ENCODE measurements at regions not wholly inside any gene's neighbourhood (a gene's known extent, or its start where the extent isn't known, plus 50 kb on each side); places are given as distances from the start of the nearest gene placed in this dataset.
"Not testable (repeated sequence)": the region's sequence is repeated elsewhere in the genome, so short reads cannot be mapped to it uniquely, and the experiment has no call there.

DNA sequence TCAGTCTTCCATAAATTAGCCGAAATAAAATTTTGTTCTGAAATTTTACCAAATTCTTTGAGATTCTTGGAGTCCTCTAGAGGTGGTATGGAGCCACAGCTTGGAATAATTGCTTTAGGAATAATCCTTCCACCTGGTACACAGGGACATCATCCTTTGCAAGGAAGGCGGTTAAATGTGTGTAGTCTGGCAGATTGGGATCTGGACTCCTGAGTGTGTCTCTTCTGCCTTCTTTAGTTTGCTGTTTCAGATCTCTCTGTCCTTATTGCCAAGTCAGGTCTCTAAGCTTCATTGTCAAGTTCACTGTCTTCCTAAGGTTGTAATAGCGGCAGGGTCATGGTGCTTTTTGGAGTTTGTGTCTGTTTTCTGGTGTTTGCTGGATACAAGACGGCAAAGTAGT is 393.9 kb upstream of the RGS6 start:
- DNase-seq (ENCODE audit: low read depth), result no peak

DNA sequence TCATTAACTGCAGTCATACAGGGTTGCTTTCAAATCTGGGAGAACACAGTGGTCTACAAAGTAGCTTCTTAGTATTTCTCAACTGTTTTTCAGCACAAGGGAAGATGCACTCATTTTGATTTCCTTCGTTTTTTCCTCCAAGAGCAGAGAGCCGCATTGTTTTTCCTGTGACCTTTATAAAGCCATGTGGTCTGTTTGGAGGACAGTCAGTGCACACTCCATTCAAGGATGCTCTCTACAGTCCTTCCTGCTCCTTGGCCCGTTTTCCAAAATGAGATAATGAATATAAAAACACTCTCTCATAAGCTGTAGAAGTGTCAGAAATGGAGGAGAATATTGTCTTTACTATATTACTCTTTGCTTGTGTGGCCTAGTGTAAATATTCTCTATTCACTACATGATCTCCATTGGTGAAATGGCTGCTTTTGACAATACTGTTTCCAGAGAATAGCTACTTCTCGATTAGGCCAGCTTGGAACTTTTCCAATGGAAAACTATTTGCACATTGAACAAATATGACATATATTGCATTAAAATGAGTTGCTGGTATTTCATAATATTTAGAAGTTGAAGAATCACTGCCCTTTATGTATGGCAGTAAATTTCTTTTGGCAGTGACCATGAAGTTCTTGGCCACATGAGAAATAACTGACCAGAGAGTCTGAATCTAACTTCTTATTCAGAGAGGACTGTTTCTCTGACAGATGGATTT is 393.1 kb upstream of the RGS6 start:
- DNase-seq (ENCODE audit: low read depth), result no peak

DNA sequence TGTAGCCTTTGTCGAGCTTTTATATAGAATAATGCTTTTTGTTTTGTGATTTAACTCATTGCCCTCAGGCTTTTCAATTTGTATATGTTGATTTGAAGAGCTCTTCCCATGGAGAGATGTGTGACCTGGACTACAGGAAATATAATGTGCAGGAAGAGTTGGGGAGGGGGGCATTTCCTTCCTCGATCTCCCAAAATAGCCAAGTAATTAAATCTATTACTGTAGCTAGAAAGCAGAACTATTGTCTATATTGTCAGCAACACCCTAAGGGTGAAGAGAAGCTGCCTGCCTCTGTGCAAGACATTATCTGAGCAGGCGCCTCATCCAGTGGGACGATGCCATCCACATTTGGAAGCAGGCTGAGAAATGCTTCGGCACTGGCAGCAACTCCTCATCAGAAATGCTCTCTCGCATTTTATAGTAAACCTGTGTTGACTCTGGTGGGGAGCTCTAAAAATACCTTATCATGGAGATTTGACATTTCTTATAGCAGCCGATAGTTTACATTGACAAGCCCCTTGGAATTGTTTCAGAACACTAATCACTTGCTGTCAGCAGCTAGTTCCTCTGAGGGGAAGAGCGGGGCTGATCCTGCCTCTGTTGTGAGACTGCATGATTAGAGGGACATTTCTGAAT is 392.5 kb upstream of the RGS6 start:
- DNase-seq (ENCODE audit: low read depth), result no peak

DNA sequence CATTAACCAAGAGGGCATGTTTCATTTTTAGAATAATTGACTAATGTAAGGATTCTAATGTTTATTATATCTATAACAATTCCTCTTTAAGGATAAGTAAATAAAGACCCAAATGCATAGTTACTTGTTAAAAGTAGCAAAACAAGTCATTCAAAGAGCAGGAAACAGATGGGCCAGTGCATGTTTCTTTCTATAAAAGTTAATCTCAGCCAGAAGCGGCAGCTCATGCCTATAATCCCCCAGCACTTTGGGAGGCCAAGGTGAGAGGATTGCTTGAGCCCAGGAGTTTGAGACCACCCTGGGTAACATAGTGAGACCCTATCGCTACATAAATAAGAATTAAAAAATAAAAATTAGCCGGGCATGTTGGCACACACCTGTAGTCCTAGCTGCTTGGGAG is 391.0 kb upstream of the RGS6 start:
- no peak for DNase-seq (ENCODE audit: low read depth)

DNA sequence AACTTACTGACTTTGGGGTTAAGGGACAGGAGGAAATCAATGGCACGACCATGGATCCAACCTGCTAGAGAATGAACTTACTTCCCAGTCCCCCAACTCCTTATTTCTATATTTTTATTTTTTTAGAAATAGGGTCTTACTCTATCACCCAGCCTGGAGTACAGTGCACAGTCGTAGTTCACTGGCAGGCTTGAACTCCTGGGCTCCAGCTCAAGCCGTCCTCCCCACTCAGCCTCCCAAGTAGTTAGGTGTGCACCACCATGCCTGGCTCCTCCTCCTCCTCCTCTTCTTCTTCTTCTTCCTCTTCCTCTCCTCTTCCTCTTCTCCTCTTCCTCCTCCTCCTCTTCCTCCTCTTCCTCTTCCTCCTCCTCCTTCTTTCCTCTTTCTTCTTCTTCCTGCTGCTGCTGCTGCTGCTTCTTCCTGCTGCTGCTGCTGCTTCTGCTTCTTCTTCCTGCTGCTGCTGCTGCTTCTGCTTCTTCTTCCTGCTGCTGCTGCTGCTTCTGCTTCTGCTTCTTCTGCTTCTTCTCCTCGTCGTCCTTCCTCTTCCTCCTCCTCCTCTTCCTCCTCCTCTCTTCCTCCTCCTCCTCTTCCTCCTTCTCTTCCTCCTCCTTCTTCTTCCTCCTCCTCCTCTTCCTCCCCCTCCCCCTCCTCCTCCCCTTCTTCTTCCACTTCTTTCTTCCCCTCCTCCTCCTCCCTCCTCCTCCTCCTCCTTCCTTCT is 390.1 kb upstream of the RGS6 start:
- no peak for DNase-seq (ENCODE audit: low read depth)

DNA sequence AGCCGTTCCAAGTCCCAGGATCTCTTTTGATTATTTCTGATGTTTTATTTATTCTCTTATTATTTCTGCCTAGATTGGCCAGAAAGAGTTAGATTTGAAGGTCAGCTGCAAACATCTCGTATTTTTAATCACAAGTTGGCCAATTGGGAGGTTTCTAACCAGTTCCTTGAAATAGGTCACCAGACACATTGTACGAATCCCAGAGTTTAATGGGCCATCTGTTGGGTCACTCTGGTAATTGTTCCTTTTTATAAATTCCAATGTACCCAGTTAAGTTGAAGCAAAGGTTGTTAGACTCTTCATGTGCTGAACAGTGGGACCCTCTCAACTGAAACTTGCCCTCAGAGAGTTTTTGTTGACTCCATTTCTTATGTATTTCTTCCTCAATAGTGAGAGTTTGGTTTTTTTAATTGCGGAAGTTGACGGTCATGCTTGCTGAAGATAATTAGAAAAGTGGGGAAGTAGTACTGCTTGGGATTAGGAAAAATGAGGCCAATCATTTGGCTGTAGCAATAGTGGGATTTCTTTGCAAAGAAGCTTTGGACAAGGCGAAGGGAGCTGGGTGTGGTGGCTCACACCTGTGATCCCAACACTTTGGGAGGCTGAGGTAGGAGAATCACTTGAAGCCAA is 382.7 kb upstream of the RGS6 start:
- no peak for DNase-seq (ENCODE audit: low read depth)

DNA sequence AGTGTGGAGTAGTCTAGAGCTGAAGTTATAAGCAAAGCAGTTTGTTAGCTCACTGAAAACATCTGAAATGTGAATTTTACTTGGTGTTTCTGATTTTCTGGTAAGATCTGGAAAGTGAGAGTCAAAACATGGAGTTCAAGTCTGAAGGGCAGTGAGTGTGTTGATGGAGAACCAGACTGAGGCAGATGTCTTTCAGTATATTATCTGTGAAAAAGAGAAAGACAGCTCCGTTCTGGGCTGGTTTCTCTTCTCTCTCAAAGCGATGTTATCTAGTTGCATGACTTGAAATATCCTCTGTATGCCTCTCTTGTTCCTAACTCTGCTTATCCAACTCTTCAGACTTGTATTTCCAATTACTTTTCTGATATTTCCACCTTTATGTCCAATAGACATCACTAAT is 381.9 kb upstream of the RGS6 start:
- no peak for DNase-seq (ENCODE audit: low read depth)

DNA sequence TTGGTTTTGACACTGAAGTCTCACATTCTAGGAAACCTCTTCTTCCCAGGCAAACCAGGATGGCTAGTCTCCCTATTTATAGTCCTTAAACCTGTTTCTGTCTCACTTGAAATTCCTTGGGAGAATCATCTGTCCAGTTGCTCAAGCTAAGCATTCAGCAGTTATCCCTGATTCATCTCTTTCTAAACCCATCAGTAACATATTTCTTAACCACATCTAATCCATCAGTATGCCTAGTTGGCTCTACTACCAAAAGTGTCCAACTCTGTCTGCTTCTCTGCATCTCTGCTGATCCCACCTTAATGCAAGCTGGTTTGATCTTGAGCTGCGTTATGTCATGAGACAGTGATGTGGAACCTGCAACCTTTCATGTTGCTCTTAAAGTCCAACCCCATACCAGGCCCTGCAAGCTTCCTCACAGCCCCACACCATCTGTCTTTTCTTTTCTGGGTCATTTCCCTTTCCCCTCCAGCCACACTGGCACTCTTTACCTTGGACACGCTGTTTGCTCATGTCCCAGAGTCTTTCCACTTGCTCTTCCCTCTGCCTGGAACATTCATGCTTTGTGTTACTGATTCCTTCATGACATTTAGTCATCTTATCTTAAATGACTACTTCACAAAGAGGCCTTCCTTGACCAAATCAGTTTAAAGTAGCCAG is 380.8 kb upstream of the RGS6 start:
- peak; percentile 44 for DNase-seq (ENCODE audit: low read depth)

DNA sequence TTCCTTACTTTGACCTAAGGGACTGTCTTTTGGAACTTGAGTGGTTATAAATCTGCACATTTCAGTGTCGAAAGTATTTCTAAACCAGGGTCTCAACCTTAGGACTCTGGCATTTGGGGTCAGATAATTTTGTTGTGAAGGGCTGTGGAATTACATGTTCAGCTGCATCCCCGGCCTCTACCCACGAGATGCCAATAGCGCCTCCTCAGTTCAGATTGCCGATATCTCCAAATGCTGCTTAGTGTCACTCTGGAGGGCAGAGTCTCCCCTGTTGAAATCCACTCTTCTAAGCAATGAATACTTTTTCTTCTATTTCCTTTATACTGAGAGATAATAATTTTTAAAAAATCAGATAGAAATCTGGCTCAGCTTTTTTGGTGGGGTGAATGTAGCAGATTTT is 379.4 kb upstream of the RGS6 start:
- no peak for DNase-seq (ENCODE audit: low read depth)

DNA sequence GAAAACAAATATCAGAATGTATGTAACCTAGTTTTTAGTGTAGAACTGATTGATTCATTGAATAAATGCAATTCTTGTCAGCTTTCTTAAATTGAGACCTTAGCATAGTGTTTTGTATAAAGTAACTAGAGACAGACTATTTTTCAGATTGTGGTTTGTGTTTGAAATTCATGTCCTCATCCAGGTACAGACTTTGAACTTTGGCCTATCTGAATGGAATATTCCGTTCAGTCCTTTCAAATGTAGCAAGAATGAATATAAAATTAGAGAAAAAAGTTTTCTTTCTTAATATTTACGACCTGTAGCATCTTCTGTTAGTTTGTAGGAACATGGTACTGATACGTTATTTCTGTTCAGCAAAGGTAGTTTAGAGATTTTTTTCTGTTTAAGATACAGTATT is 378.4 kb upstream of the RGS6 start:
- no peak for DNase-seq (ENCODE audit: low read depth)

DNA sequence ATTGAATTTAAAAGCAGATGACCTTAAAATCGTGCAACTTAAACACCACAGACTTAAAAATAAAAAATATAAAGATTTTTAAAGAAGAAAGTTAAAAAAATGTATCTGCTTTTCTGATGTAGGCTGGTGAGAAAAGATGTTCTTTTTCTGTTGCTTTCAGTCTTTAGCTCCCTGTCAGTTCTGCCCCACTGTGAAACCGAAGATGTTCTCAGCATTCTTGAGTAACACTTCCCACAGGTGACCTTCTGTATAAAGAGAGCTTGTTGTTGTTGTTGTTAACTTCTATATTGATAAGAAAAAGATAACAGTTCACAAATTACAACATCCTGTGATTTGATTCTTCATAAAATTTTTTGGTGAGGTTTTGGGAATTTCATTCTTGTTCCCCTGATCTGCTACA is 377.9 kb upstream of the RGS6 start:
- no peak for DNase-seq (ENCODE audit: low read depth)

DNA sequence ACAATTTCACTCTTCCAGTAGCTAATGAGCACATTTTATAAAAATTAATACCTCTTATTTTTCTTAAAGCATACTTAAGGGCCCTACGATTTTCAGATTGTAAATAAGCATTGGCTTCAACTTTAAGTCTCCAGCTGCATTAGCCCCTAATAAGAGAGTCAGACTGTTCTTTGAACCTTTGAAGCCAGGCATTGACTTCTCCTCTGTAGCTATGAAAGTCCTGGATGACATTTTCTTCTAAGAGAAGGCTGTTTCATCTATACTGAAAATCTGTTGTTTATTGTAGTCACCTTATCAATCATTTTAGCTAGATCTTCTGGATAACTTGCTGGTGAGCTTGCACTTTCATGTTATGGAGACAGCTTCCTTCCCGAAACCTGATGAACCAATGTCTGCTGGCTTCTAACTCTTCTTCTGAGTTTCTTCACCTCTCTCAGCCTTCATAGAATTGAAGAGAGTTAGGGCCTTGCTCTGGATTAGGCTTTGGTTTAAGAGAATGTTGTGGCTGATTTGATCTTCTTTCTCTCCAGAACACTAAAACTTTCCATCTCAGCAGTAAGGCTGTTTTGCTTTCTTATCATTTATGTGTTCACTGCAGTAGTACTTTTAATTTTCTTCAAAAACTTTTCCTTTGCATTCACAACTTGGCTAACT is 377.1 kb upstream of the RGS6 start:
- DNase-seq (ENCODE audit: low read depth), result no peak

DNA sequence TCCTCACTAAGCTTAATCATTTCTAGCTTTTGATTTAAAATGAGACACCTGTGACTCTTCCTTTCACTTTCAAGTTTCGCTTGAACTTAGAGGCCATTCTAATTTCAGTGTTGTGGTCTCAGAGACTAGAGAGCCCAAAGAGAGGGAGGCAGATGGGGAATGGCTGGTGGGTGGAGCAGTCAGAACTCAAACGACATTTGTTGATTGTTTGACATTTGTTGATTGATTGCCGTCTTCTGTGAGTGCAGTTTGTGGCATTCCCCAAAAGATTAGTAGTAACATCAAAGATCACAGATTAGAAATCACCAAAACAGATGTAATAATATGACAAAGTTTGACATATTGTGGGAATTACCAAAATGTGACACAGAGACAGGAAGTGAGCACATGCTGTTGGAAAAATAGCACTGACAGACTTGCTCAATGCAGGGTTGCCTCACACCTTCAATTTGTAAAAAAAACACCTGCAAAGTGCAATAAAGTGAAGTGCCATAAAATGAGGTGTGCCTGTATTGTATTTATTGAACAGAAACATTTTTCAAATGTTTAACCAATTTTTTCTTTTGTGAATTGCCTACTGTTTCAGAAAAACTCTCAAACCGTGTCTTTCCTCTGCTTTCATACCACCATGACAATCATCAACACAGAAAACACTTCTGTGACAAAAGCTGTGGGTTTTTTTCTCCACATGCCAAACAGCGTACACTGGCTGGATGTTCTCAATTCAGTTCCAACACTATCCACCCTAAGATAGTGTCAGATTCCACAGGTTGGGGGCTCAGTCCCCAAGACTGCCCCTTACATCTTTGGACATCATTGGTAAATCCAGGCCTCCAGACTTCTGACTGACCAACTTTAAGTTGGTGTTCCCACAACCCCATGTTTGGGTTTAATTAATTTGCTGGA is 376.3 kb upstream of the RGS6 start:
- DNase-seq (ENCODE audit: low read depth), result no peak

DNA sequence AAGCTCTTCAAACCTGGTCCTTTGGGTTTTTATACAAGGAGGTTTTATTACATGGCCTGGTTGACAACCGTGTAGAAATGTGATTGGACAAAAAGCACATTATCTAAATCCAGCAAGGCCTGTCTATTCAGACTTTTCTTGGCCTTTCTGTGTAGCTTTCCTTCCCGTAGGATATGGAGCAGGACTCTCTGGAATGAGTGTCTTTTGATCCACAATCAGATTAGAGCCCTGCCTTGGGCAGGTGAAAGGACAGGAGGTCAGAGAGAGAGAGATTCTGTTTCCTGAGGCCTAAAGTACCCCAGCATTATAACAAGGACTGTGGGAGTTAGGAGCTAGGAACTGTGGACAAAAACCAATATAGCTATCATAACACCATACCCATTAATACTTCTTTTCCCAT is 375.5 kb upstream of the RGS6 start:
- no peak for DNase-seq (ENCODE audit: low read depth)

DNA sequence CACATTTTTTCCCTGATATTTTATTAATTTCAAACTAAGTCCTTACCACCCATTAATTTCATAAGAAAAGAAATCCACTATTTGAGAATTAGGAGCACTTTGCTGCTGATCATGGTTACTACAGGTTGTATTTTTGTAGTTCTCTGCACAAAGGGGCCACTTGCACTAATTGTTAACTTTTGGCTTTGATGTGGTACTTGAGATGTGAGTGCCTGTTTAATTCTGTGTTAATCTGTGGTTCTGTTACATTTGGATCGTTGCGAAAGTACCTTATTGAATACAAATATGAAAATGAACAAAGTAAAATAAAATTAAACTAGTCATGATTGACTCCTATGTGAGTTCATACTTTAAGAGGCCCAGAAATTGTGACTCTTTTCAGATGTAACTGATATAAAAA is 374.9 kb upstream of the RGS6 start:
- DNase-seq (ENCODE audit: low read depth), result no peak

DNA sequence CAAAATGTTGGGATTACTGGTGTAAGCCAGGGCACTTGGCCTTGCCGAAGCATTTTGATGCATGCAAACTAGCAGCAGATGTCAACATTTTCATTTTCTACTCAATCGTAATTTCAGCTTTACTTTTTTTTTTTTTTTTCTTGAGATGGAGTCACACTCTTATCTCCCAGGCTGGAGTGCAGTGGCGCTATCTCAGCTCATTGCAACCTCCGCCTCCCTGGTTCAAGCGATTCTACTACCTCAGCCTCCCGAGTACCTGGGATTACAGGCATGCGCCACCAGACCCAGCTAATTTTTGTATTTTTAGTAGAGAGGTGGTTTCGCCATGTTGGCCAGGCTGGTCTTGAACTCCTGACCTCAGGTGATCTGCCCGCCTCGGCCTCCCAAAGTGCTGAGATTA is 373.3 kb upstream of the RGS6 start:
- DNase-seq (ENCODE audit: low read depth), result not testable (repeated sequence)

DNA sequence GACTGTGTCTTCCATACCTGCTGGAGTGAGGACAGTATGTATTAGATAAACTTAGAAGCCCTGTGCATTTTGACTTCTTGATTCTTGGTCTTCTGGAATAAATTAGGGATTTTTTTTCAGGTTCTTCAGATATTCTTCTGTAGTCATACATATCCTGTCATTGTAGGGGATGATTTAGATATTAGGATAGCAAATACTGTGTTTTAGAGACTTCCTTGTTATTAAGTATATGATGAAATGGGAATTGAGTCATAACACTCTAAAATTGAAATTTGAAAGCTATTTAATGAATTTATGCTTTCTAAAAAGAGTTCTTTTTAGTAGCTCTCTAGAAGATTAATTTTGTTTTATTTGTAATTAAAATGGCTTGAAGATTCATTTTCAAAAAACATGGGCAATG is 371.5 kb upstream of the RGS6 start:
- DNase-seq (ENCODE audit: low read depth), result no peak

DNA sequence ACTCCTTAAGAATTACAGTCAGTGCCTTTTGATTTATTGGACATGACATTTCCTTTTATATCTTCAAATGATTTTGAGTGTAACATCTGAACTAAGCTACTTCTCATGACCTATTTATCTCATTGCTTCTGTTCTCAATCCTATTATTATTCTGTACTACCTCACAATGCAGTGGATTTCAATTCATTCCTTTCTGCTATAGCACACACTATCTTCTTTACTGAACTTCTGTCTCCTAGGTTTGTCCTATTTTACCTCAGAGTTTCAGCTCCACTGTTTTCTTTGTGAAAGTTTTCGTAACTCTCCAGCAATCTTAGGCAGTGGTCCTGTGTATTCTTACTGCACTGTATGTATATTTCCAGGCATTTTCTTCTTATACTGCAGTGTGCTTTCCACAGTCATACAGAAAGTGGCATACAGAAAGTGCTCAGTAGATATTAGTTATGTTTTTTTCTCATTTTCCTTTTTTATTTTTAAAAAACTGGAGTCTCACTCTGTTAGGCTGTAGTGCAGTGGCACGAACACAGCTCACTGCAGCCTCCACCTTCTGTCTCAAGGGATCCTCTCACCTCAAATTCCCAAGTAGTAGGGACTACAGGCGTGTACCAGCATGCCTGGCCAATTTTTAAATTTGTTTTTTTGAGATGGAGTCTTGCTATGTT is 368.6 kb upstream of the RGS6 start:
- DNase-seq (ENCODE audit: low read depth), result no peak

DNA sequence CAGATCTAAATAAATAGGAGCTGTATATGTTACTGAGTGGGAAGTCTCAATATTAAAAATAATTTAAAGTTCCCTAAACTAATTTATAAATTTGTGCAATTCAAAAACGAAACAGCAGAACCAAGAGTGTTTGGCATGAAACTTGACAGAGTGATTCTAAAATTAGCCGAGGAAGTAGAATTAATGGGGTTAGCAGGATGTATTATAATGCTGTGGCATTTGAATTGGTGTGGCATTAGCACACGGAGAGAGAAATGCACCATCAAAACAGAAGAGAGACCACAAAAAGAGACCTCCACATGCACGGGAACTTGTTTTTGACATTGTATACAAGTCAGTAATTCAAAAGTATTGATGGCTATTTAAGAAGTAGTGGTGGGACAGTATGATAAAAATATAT is 366.0 kb upstream of the RGS6 start:
- no peak for DNase-seq (ENCODE audit: low read depth)

DNA sequence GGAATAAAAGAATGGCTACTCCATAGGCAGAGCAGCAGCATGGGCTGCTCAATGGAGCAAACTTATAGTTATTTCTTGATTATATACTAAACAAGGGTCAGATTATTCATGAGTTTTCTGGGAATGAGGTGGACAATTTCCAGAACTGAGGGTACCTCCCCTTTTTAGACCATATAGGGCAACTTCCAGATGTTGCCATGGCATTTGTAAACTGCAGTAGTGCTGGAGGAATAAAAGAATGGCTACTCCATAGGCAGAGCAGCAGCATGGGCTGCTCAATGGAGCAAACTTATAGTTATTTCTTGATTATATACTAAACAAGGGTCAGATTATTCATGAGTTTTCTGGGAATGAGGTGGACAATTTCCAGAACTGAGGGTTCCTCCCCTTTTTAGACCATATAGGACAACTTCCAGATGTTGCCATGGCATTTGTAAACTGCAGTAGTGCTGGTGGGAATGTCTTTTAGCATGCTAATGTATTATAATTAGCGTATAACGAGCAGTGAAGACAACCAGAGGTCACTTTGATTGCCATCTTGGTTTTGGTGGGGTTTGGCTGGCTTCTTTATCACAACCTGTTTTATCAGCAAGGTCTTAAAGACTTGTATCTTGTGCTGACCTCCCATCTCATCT is 364.6 kb upstream of the RGS6 start:
- DNase-seq (ENCODE audit: low read depth), result not testable (repeated sequence)
